ENCODE measurements at regions not wholly inside any gene's neighbourhood (a gene's known extent, or its start where the extent isn't known, plus 50 kb on each side); places are given as distances from the start of the nearest gene placed in this dataset.

GRCh38 chr2:156864325-156864724, 393.2 kb upstream of the GALNT5 start:
- DNase-seq: no peak

DNA sequence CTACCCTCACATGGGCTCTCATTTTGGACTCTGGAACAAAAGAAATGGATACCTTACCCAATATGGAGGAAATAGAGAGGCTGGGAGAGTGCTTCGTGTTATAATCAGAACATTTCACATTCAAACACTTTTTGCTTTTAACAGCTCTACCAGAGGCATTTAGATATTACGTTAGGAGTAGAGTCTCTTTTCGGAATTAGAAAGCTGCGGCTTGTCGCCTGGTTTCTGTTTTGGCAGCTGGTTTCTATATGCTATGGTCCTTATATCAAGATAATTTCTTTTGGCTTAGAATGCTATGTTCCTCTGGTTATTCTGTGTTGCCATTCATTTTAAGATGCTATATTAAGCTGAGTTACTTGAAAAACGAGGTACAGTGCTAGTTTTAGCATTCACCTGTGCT, 392.8 kb upstream of the GALNT5 start:
- no peak for DNase-seq

DNA sequence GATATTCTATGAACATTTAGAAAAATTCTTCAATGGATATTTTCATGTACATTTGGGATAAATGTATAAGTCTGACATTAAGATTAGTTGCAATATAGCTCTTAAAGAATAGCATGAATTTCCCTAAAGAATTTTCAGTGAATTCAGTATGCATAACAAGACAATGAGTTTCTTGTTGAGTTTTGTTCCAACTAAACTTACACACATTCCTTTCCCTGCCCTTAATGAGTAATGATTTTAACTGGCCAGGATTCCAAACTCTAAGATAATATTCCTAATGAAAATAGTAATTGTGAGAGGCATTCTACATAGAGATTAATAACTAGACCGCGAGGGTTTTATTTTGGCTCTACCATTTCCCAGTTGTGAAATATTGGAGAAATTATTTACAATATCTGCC, 390.3 kb upstream of the GALNT5 start:
- no peak for DNase-seq

DNA sequence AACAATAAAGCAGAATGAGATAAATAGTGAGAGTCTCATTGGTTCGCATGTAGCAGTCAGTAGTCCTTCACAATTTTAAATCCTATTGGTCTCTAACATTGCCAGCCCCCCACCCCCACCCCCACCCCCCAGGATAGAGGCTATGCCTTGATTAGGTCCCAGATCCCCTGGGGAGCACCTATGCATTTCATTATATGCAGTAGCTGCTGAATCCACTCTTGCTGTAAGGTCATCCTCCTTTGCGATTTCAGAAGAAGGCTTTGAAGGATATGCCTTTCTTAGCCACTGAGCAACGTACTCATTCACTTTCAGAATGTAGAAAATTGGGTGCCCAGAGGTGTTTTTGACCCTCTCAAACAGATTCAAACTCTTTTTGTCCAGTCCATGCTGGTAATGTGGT, 382.8 kb upstream of the GALNT5 start:
- DNase-seq: no peak

DNA sequence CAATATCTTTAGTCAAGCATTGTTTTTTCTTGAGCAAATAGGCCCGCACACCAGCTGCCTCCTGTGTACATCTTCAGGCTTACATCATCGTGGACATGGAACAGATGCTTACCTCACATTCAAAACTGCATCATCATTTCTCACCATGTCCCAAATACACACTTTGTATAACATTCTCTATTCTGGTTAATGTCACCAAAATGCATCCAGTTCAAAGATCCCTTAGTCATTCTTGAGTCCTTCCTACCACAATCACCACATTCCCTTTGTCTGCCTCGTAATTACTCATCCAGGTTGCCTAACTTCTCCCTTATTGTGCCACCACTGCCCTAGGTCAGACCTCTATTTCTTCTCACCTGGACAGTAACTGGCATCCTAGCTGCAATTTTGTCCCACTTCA, 373.7 kb upstream of the GALNT5 start:
- DNase-seq: no peak

DNA sequence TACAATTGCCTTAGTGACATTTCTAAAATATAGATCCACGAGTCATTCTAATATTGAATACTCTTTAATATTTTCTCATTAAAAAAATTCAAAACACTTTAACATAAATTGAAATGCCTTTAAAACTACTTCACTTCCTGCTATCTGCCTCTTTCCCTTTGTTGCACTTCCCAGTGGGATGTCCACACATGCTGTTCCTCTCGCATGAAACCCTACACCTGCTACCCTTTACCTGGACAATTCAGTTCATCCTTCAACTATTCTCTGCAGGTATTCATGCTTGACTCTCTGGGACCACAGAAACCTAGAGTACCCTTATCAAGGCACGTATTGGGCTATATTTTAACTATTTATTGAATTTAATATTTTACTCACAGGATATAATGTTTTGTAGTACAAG, 373.3 kb upstream of the GALNT5 start:
- no peak for DNase-seq

GRCh38 chr2:156890529-156891148, 366.9 kb upstream of the GALNT5 start:
- no peak for DNase-seq

DNA sequence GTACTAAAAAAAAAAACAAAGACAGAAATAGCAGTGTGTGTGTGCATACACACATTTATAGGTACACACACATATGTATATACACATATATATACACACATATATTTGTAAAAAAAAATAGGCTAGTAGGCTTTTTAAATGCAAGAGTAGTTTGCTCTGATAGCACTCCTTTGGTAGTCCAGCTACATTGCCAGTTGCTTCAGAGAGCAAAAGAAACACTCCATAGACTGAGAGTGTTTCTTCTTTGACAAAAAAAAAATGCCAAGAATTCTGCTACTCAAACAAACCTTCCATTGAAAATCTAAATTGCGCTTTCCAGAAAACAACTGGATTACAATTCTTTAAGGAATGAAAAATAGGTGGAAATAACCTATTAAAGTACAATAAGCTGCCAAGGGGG, 365.9 kb upstream of the GALNT5 start:
- no peak for DNase-seq

- peak; percentile 11 for DNase-seq
Measured at GRCh38 chr2:156892467-156893281, 364.8 kb upstream of the GALNT5 start.

- no peak for DNase-seq
Measured at GRCh38 chr2:156896294-156896693, 361.2 kb upstream of the GALNT5 start.

DNA sequence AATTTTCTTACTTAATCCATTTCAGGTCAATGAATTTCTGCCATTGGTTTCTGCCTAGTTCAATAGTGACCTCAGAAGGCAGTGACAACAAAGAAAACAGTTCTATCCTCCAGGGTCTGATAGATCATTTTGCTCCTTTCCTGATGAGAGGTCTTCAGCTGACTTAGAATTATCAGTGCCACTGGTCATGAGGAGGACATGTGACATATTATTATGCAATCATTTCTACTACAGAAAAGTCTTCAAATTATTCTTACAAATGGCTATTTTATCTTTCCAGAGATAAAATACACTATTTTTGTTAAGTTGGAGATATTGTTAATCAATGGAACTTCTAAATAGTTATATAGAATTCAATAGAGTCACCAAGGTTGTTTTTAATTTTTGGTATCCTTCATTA, 360.0 kb upstream of the GALNT5 start:
- no peak for DNase-seq

DNA sequence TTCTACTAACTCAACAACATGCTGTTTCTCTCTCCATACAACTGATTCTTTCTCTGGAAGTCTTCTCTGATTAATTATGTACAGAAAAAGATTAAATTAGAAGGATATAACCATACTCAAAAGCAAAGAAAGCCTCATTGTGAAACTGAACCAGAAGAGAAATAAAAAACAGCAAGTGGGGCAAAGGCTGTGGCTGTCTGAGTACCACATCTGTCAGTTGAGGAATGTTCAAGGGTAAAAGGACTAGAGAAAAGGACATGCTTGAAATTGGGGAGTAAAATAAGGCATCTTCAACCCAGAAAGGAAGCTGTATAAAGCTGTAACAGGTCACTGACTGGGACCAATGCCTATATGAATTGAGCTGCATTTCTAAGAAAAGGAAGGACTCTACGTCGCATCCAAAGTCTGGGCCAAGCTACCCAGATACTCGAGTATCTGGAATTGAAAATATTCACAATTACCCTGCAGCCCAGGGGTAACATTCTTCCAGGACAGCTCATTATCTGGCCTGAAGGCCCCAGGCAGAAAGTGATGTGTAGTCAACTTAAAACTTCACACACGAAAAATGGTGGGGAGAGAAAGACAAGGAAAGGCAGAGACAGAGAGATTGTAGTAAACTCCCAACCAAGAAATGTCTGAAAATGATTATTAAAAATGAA, 356.0 kb upstream of the GALNT5 start:
- no peak for DNase-seq

DNA sequence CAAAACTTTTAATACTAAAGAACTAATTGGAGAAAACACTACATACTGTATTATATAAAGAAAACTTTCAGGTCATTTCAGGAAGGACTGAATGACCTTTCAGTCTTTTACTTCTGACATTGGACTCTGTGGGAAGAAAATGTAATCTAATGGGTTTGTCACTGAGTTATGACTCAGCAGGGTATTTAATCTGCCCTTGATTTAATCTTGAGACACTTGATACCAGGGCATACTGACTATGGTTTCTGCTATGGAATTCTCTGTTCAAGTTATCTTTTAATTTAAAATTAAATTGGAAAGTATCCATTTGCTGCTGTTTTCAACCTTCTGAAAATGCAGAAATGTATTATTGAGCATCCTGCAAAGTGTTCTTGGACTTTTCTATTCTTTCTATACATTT, 354.2 kb upstream of the GALNT5 start:
- no peak for DNase-seq

- DNase-seq: no peak
Measured at GRCh38 chr2:156907806-156908205, 349.7 kb upstream of the GALNT5 start.

DNA sequence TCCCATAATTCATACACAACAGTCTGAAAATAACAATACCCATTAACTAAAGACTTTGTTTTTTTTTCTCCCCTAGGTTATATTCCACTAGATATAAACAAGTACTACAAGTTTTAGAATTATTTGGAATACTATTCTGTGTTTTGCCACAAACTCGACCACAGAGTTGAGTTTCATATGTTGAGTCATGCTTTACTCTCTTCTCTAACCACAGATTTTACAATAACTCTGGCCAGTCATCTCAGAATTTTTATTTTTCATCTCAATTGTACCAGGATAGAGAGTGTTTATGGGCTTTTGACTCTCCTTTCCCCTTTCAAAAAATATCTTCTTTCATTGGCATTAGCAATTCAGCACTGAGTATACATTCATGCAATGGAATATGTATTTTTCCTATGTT, 348.7 kb upstream of the GALNT5 start:
- DNase-seq: no peak

DNA sequence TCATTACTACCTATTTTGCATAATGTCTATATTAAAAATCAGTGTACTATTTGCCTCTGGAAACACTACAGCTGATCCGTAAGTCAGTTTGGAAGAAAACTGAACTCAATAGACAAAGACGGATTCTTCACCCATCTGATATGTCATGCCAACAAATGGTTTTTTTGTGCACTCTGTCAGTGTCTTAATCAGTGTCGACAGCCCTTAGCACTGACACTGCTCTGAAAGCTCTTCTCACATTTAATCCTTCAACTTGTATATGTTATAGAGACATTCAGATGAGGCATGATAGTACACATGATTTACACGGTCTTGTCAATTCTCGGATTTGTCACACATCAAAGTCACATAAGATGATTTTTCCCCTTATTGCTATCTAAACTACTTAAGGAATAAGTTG, 347.5 kb upstream of the GALNT5 start:
- no peak for DNase-seq

DNA sequence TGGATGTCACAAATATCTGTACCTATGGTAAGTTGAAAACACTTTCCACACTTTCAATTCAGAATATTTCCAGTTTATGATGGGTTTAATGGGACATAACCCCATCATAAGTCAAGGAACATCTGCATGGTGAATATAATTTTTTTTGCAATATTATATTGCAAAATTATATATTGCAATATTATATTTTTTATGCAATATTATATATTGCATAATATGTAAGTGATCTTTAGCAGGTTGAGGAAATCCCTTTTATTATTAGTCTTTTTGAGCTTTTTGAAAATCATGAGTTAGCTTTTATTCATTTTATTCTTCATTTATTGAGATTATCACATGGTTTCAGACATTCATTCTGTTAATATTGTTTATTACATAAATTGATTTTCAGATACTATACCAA, 342.2 kb upstream of the GALNT5 start:
- DNase-seq: no peak

- no peak for DNase-seq
Measured at GRCh38 chr2:156918410-156918809, 339.1 kb upstream of the GALNT5 start.

GRCh38 chr2:156930423-156930822, 327.1 kb upstream of the GALNT5 start:
- no peak for DNase-seq

- no peak for DNase-seq
Measured at GRCh38 chr2:156933645-156934225, 323.8 kb upstream of the GALNT5 start.

DNA sequence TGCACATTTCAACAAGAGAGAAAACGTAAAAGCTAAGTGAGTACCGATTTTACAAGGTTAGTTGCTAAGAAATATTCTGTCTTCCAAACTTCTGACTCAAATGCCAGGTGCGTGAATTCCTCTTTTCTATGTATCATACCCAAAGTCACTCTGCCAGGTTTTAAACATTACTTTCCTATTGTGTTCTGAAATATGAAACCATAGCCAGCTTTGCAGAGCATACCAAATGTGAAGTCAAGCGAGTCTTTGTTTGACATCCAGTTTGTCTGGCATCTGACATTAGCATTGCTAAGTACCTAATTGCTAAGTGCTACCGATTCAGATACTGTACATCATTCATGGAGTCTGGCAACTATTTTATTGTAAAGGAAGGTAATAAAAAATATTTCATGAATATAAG, 321.9 kb upstream of the GALNT5 start:
- peak; percentile 32 for DNase-seq

GRCh38 chr2:156937430-156937829, 320.1 kb upstream of the GALNT5 start:
- DNase-seq: no peak

GRCh38 chr2:156944871-156945270, 312.6 kb upstream of the GALNT5 start:
- no peak for DNase-seq

DNA sequence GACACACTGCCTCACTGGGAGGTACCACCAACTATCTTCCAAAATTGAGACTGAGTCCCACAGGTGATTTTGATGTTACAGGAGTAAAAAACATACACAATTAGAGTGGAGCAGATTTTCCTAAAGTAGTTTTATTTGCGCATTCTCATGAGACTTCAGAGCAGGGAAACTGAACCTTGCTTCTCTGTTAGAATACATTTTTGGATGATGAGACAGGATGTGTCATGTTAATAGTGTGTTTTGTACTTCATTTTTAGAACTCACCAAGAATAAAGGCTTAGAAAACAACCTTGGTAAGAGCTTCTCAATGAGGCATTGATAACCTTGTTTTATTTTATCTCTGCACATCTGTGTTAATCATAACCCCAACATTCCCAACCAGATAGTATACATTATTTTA, 310.2 kb upstream of the GALNT5 start:
- DNase-seq: no peak
